ENCODE measurements at regions not wholly inside any gene's neighbourhood (a gene's known extent, or its start where the extent isn't known, plus 50 kb on each side); places are given as distances from the start of the nearest gene placed in this dataset.

GRCh38 chr22:27452245-27452644, 349.3 kb downstream of the MN1 start:
- no peaks in the 10 kb centered on the region for H3K27me3 ChIP-seq
- H3K4me1 ChIP-seq: no peaks in the 10 kb centered on the region
- H3K9me3 ChIP-seq: no peaks in the 10 kb centered on the region
- no peak overlapping the region for H3K27ac ChIP-seq
- intact Hi-C loops (cut with DNase I): no loop called here
- no peak for TF ChIP-seq CTCF (IDR thresholded peaks at IDR 0.05)
- no peak for TF ChIP-seq POLR2A (IDR thresholded peaks at IDR 0.05)
- TF ChIP-seq POLR2AphosphoS5 (IDR thresholded peaks at IDR 0.05; ENCODE audit: insufficient read depth in 1 of 2, low read depth in 1 of 2): no peak
- no peaks in the 10 kb centered on the region for H3K36me3 ChIP-seq
- no peak for DNase-seq (ENCODE audit: extremely low spot score in 2 of 2)
- H3K4me3 ChIP-seq: no peak overlapping the region

GRCh38 chr22:27452922-27453321, 348.6 kb downstream of the MN1 start:
- DNase-seq (ENCODE audit: extremely low spot score in 2 of 2): no peak
- Histone ChIP-seq H3K27ac (no peak overlapping the region), H3K4me3 (no peak overlapping the region), H3K36me3 (no peaks in the 10 kb centered on the region), H3K4me1 (no peaks in the 10 kb centered on the region), H3K9me3 (no peaks in the 10 kb centered on the region), H3K27me3 (no peaks in the 10 kb centered on the region)
- TF ChIP-seq CTCF (IDR thresholded peaks at IDR 0.05) (no peak), POLR2A (IDR thresholded peaks at IDR 0.05) (no peak), POLR2AphosphoS5 (IDR thresholded peaks at IDR 0.05; ENCODE audit: insufficient read depth in 1 of 2, low read depth in 1 of 2) (no peak)
- intact Hi-C loops (cut with DNase I): no loop called here

- intact Hi-C loops (cut with DNase I): no loop called here
- H3K9me3 ChIP-seq: no peaks in the 10 kb centered on the region
- H3K27ac ChIP-seq: no peak overlapping the region
- TF ChIP-seq CTCF (IDR thresholded peaks at IDR 0.05) (no peak), POLR2A (IDR thresholded peaks at IDR 0.05) (no peak), POLR2AphosphoS5 (IDR thresholded peaks at IDR 0.05; ENCODE audit: insufficient read depth in 1 of 2, low read depth in 1 of 2) (no peak)
- no peaks in the 10 kb centered on the region for H3K36me3 ChIP-seq
- no peak for DNase-seq (ENCODE audit: extremely low spot score in 2 of 2)
- no peaks in the 10 kb centered on the region for H3K4me1 ChIP-seq
- H3K4me3 ChIP-seq: no peak overlapping the region
- H3K27me3 ChIP-seq: no peaks in the 10 kb centered on the region
Measured at GRCh38 chr22:27453725-27454124, 347.8 kb downstream of the MN1 start.

GRCh38 chr22:27454807-27455450, 346.6 kb downstream of the MN1 start:
- Histone ChIP-seq H3K4me1 (no peaks in the 10 kb centered on the region), H3K4me3 (no peak overlapping the region), H3K36me3 (no peaks in the 10 kb centered on the region), H3K9me3 (no peaks in the 10 kb centered on the region), H3K27me3 (no peaks in the 10 kb centered on the region), H3K27ac (no peak overlapping the region)
- no peak for DNase-seq (ENCODE audit: extremely low spot score in 2 of 2)
- intact Hi-C loops (cut with DNase I): no loop called here
- no peak for TF ChIP-seq CTCF (IDR thresholded peaks at IDR 0.05)
- TF ChIP-seq POLR2AphosphoS5 (IDR thresholded peaks at IDR 0.05; ENCODE audit: insufficient read depth in 1 of 2, low read depth in 1 of 2): no peak
- TF ChIP-seq POLR2A (IDR thresholded peaks at IDR 0.05): no peak

GRCh38 chr22:27455526-27455925, 346.0 kb downstream of the MN1 start:
- no peaks in the 10 kb centered on the region for H3K36me3 ChIP-seq
- H3K4me1 ChIP-seq: peaks cover 4% of the 10 kb centered on the region

More at GRCh38 chr22:27455526-27455925, 346.0 kb downstream of the MN1 start:
- TF ChIP-seq POLR2AphosphoS5 (IDR thresholded peaks at IDR 0.05; ENCODE audit: insufficient read depth in 1 of 2, low read depth in 1 of 2): no peak
- TF ChIP-seq CTCF (IDR thresholded peaks at IDR 0.05): no peak
- TF ChIP-seq POLR2A (IDR thresholded peaks at IDR 0.05): no peak
- Histone ChIP-seq H3K4me3 (no peak overlapping the region), H3K27ac (no peak overlapping the region), H3K27me3 (no peaks in the 10 kb centered on the region), H3K9me3 (no peaks in the 10 kb centered on the region)
- intact Hi-C loops (cut with DNase I): no loop called here
- no peak for DNase-seq (ENCODE audit: extremely low spot score in 2 of 2)

Data from vagina (tissue), 2 donors.